DOHH2 (cell line): ENCODE measurements at regions not wholly inside any gene's neighbourhood (a gene's known extent, or its start where the extent isn't known, plus 50 kb on each side); places are given as distances from the start of the nearest gene placed in this dataset.

Experiments used
- EZH2phosphoT487 ChIP-seq: fragments of 200-600 bp; sonication (generic); IDR thresholded peaks from 2 replicates; pipeline ENCODE4 v1.6.1; 2017; ENCODE audit warnings: borderline replicate concordance, mild to moderate bottlenecking, antibody characterized with exemption, low read length, moderate library complexity, mixed read lengths
- TF ChIP-seq, protein P1 (sequence below): fragments of 200-600 bp; sonication (generic); IDR thresholded peaks from one replicate; pipeline ENCODE4 v1.5.1; 2014; ENCODE audit warnings: antibody characterized with exemption, mild to moderate bottlenecking, low read depth, low read length; ENCODE audit not compliant: poor library complexity, severe bottlenecking

DNA sequence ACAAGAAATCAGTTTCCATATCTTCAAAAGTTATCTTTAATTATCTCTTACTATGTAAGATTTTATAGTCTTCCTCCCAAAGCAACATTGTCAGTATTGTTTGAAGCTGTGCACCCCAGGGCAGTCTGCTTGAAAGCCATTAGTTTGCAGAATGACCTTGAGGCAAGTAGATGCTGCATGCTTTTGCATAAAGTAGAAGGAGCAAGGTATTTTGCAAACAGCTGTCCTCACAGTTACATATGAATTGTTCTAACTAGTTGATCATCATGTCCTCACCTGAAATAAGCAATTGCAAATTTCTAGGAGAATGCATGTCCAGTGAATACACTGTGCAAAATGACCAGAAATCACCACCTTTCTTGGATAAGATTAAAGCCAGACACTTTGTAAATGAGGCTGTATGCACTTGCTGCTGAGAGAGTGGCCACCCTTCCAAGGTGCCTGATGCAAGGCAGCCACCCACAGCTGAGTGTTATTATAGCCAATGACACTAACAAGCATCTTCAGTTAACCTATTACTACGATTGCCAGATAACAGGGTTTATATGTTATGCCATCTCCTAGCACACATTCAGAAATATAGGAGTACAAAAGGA, 730.0 kb upstream of the TMEM132C start:
- TF ChIP-seq, protein P1, sequence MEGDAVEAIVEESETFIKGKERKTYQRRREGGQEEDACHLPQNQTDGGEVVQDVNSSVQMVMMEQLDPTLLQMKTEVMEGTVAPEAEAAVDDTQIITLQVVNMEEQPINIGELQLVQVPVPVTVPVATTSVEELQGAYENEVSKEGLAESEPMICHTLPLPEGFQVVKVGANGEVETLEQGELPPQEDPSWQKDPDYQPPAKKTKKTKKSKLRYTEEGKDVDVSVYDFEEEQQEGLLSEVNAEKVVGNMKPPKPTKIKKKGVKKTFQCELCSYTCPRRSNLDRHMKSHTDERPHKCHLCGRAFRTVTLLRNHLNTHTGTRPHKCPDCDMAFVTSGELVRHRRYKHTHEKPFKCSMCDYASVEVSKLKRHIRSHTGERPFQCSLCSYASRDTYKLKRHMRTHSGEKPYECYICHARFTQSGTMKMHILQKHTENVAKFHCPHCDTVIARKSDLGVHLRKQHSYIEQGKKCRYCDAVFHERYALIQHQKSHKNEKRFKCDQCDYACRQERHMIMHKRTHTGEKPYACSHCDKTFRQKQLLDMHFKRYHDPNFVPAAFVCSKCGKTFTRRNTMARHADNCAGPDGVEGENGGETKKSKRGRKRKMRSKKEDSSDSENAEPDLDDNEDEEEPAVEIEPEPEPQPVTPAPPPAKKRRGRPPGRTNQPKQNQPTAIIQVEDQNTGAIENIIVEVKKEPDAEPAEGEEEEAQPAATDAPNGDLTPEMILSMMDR = no peak
- no peak for TF ChIP-seq EZH2phosphoT487
